ENCODE measurements at regions not wholly inside any gene's neighbourhood (a gene's known extent, or its start where the extent isn't known, plus 50 kb on each side); places are given as distances from the start of the nearest gene placed in this dataset.

- TF ChIP-seq CTCF (IDR thresholded peaks at IDR 0.05) (no peak), POLR2AphosphoS5 (IDR thresholded peaks at IDR 0.05) (no peak)
These were observed 490.1 kb upstream of the ATP11B start for GRCh38 chr3:182303169-182303568.

All from esophagus muscularis mucosa (tissue), 3 donors.